Left lobe of liver (tissue), 2 donors: ENCODE measurements at regions not wholly inside any gene's neighbourhood (a gene's known extent, or its start where the extent isn't known, plus 50 kb on each side); places are given as distances from the start of the nearest gene placed in this dataset.

Source experiments
- ATAC-seq: fragments of 200-7000 bp; cut with Tn5 transposase; one replicate; pipeline ENCODE4 v1.9.1; 2020; ENCODE audit warnings: mild to moderate bottlenecking, moderate library complexity
- DNase-seq: peaks from one replicate; pipeline ENCODE4 v3.0.0-alpha.2; 2020; ENCODE audit warnings: low spot score
- donor health status: DM: no; HTN: no; CAD: no; lungs with moderate emphysema.
- donor health status: DM: no; HTN: yes; CAD: no.

DNA sequence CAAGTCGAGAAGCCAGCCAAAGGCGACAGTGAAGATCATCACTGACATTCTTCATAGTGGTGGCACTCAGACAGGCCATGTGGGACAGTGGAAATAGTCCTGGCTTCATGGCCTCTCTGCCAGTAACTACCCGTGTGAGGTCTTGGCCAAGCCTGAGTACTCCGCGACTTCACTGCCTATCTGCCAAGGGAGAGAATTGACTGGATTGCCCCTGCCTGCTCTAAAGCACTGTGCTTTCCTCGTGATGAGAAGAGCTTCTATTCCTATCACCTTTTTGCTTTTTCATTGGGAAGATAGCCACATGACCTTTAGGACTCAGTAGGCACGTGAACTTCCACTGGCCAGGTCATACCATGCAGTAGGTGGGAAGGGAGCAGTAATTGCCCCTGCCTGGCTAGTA, 239.3 kb downstream of the HAUS1 start:
- DNase-seq (peak; percentile 79), ATAC-seq (peak; percentile 85)

- ATAC-seq (peak; percentile 58), DNase-seq (no peak)
These were observed 239.8 kb downstream of the HAUS1 start for GRCh38 chr18:46343931-46344372.

GRCh38 chr18:46344416-46345180, 240.4 kb downstream of the HAUS1 start:
- ATAC-seq (no peak), DNase-seq (no peak)

DNA sequence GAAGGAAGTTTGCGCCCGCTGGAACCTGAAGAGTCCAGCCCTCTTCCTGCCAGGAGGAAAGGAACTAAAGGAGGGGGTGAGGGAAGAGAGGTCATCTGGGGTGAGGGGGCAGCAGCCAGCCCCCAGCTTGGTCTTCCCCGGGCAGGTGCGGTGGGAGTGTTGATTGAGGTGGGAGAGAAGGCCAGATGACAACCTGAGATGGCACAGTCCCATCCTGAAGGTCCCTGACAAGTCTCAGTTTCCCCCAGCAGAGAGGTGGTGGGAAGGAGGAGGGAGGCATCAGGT, 240.9 kb downstream of the HAUS1 start:
- ATAC-seq (no peak), DNase-seq (no peak)

DNA sequence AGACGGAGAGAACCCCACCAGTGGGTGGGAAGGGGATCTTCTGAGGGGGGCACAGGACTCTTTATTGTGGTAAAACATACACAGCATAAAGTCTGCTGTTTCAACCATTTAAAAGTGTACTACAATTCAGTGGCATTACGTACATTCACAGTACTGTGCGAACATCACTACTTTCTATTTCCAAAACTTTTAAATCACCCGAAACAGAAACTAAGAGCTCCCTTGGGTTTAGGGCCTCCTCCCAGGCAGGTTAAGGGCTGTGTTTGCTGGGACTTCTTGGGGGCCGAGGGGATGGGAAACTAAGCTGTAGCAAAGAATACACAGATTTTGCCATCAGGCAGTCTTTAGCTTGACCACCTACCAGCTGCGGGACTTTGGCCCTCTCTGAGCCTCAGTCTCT, 242.0 kb downstream of the HAUS1 start:
- no peak for DNase-seq
- no peak for ATAC-seq

- no peak for ATAC-seq
- no peak for DNase-seq
These were observed 242.9 kb downstream of the HAUS1 start for GRCh38 chr18:46346896-46347630.

DNA sequence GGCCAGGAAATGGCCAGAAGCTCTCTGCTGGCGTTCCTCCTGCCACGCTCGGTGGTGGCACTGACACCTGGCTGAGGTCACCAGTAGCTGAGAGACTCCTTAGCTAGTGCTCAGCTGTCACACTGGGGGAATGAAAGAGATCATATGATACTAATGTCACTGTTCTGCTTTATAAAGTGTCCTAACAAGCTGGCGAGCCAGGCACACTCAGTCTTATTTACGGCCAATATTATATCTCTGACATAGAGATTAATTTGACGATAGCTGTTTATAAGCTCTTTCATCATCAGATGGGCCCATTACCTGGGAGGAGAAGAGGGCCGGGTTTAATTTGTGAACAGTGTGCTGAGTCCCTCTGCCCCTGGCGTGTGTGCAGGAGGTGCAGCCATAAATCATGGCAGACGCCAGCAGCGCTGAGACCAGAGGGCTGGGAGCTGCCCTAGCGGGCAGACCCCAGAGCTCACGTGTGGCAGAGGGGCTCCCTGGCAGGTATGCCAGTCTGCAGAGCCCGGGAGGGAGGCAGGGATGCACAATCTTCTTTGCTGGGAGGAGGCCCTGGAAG, 246.5 kb downstream of the HAUS1 start:
- ATAC-seq: no peak
- DNase-seq: no peak

GRCh38 chr18:46352520-46353250, 248.5 kb downstream of the HAUS1 start:
- ATAC-seq (no peak), DNase-seq (no peak)

DNA sequence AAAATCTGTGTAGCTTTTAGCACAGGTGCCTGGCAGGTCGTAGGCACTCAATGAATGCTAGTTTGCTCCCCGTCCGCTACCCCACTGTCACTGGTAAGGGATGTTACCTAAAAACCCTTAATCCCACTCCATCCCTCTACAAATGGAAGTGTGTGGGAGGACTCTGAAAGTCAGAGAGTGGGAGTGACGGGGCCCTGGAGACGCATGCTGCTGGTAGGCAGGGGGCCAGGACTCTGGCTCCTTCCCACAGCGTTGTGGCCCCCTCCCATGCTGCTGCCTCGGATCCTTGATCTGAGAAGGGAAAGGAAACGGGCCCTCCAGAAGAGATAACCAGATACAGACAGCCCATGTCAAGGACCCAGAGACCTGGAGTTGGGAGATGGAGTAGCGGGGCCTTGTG, 249.3 kb downstream of the HAUS1 start:
- no peak for DNase-seq
- ATAC-seq: no peak

DNA sequence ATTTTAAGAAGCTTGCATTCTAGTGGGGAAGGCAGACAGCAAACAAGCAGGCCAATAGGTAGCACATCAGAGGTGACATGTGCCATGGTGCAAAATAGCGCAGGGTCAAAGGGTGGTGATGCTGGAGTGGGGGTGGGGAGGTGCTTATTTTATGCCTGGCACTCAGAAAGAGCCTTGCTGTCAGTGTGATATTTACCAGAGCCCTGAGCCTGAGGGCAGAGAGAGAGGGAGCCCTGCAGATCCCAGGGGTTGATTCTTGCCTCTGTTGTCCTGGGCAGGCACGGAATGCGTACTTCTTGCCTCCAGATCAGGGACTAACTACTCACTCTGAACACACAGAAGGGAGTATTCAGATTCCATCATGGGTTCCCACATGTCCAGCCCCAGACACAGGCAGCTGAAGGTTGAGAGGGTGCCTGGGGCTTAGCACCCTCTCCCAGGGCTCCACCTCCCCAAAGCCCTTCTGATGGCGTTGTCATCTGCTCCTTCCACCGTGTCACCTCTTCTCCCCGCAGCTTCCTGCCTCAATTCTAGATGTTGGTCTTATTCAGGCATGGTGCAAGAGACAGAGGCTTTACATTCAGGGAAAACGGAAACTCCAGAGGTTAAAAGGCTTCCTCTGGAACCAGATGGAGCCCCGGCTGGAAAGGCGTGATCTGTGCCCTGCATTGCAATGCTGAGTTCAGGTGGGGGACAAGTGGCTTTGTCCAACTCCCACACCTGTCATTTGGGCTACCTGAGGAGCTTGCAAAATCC, 252.3 kb downstream of the HAUS1 start:
- DNase-seq (no peak), ATAC-seq (peak; percentile 50)

DNA sequence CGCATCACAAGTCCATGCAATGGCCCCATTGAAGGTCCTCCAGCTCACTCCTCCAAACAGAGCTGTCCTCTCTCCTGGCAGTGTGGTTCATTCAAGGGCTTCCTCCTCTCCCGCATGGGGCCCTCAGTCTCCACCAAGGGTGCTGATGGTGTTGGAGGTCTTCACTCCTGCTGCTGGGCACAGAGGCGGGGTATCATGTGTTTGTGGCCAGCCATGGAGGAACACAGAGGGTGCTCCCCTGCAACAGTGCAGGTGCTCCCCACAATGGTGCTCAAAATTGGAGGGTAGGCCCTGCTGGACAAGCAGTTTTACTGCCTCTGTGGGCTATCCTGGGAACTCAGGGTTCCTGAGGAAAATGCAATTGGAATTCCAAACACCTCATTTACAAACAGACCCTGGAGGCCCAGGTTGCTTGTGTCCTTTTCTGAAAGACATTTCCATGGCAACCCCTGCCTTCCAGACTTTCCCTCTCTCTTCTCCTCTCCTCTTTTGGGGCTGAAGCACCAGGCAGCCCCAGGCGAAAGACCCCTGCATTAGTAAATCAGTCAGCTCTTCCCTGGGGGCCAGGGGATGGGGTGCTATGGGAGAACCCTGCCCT, 256.0 kb downstream of the HAUS1 start:
- ATAC-seq (no peak), DNase-seq (no peak)

DNA sequence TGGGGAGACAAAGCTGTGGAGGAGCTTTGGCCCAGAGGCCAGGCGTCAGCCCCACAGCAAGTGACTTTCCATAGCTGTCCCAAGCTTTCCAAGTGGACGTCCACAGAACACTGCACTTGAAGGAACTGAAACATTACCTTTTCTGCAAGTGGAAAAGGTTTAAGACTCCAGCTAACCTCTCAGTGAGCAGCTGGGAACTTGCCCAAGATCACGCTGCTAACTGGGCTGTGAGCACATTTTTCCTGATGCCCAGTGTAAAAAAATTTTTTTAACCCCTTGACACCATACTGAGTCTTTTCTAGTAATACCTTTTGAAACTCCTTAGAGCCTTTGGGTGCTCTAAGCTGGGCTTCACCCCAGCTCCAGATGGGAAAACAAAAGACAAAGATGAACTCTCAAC, 256.7 kb downstream of the HAUS1 start:
- DNase-seq: no peak
- no peak for ATAC-seq

- DNase-seq (no peak), ATAC-seq (no peak)
These were observed 258.3 kb downstream of the HAUS1 start for GRCh38 chr18:46362533-46362932.

DNA sequence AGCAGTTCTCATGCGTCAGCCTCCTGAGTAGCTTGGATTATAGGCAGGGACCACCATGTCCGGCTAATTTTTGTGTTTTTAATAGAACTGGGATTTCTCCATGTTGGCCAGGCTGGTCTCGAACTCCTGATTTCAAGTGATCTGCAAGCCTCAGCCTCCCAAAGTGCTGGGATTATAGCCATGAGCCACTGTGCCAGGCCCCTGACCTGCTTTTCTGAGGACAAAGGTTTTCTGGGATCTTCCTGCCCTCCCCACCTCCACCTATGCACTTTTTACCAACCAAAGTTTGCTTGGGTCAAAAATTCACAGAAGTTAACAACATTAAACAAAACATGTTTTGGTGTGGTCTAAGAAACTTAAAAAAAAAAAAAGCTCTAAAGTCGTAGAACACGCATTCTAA, 259.9 kb downstream of the HAUS1 start:
- DNase-seq (no peak), ATAC-seq (peak; percentile 63)

DNA sequence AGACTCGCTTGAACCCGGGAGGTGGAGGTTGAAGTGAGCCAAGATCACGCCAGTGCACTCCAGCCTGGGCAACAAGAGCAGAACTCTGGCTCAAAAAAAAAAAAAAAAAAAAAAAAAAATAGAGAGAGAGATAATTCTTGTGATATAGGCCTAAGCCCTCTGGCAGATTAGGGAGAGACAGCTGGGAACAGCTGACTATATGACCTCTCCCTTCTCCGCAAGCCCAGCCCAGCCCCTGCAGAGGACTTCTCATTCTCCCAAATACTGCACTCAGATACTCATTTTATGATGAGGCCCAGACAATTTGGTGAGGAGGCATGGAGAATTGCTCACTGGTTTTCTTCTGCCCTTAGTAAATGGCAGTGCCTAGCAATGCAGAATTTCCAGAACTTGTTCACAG, 262.0 kb downstream of the HAUS1 start:
- DNase-seq (no peak), ATAC-seq (no peak)

DNA sequence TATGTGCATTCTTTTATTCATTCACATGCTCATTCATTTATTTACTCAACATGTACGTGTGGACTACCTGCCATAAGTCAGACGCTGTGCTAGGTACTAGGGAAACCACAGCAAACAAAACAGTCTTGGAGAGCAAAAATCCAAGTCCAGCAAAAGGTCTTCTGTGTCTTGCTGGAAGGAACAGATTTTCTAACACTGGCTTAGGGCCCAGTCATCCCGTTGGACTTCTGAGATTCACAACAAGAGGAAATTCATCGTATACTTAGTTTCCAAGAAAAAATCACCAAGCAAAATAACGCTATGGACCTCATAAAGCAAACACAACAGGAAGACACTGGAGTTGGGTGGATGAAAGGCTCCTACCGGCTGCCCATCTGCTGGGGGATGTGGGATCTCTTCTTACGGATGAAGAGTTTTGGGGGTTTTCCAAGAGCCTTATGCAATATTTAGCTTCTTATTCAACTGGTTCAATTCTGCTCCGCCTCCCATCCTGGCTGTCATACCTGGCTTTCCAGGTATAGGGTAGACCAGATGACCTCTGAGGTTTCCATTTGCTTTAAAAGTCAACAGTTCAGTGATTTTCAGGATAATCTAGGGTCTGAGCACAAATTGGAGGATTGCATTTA, 262.7 kb downstream of the HAUS1 start:
- DNase-seq: no peak

DNA sequence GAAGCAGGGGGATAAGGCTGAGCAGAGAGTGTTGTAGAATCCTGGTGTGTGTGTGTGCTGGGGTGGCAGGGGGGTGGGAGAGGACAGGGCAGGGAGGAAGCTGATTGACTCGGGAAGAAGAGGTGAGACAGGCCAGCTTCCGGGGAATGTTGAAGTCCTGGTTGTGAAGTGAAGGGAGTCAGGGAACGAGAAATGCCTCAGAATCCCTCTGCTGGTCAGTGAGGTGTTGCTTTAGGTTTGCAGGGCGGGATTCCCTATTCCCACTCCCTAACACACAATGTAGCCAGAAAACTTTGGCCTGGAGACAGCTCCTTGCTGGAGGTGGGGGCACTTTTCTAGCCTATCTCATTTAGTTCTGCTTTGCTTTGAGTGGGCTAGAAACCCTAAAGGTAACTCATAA, 265.1 kb downstream of the HAUS1 start:
- ATAC-seq (no peak), DNase-seq (no peak)

More for the DNA sequence above, 262.7 kb downstream of the HAUS1 start:
- ATAC-seq: peak; percentile 49

GRCh38 chr18:46370898-46371297, 266.7 kb downstream of the HAUS1 start:
- no peak for DNase-seq

DNA sequence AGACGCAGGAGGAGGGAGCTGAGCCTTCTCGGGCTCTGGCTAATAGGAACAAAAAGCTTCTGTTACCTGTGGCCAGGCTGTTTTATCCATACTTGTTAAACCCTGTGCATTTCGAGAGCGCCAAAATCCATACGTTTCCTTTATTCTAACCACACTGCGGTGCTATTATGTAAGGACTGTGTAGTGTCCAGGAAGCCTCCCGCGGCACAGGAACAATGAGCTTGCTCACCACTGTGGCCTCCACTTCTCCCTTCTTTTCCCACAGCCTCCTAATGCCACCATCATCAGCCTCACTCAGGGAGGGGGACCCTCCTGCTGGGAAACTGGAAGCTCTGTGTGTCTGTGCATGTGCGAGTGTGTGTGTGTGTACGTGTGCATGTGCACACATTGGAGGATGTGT, 268.5 kb downstream of the HAUS1 start:
- DNase-seq: no peak
- ATAC-seq: no peak

More at GRCh38 chr18:46370898-46371297, 266.7 kb downstream of the HAUS1 start:
- ATAC-seq: no peak

- DNase-seq: no peak
- peak; percentile 25 for ATAC-seq
These were observed 268.9 kb downstream of the HAUS1 start for GRCh38 chr18:46373131-46373530.
